ENCODE measurements at regions not wholly inside any gene's neighbourhood (a gene's known extent, or its start where the extent isn't known, plus 50 kb on each side); places are given as distances from the start of the nearest gene placed in this dataset.

- TF ChIP-seq TAF1 (IDR thresholded peaks at IDR 0.05; ENCODE audit: borderline replicate concordance, insufficient read depth, low read length), result no peak
- no peak for TF ChIP-seq REST (IDR thresholded peaks at IDR 0.05; ENCODE audit: insufficient read depth in 1 of 2, low read depth in 2 of 2, low read length in 2 of 2)
- TF ChIP-seq SIN3A (IDR thresholded peaks at IDR 0.05; ENCODE audit: borderline replicate concordance, insufficient read depth, low read length), result no peak
- TF ChIP-seq FOXP2 (optimal IDR thresholded peaks at IDR 0.05; ENCODE audit: borderline replicate concordance, extremely low read depth, extremely low read length, insufficient read depth), result no peak
- no peak for TF ChIP-seq POLR2AphosphoS5 (IDR thresholded peaks at IDR 0.05; ENCODE audit: low read depth, low read length)
Measured at GRCh38 chr4:165783626-165784025, 89.4 kb upstream of the TLL1 start.

GRCh38 chr4:165784672-165785071, 88.4 kb upstream of the TLL1 start:
- TF ChIP-seq TAF1 (IDR thresholded peaks at IDR 0.05; ENCODE audit: borderline replicate concordance, insufficient read depth, low read length) (no peak), POLR2AphosphoS5 (IDR thresholded peaks at IDR 0.05; ENCODE audit: low read depth, low read length) (no peak), FOXP2 (optimal IDR thresholded peaks at IDR 0.05; ENCODE audit: borderline replicate concordance, extremely low read depth, extremely low read length, insufficient read depth) (no peak), SIN3A (IDR thresholded peaks at IDR 0.05; ENCODE audit: borderline replicate concordance, insufficient read depth, low read length) (no peak)

GRCh38 chr4:165785337-165785736, 87.7 kb upstream of the TLL1 start:
- no peak for TF ChIP-seq REST (IDR thresholded peaks at IDR 0.05; ENCODE audit: insufficient read depth in 1 of 2, low read depth in 2 of 2, low read length in 2 of 2)
- TF ChIP-seq TAF1 (IDR thresholded peaks at IDR 0.05; ENCODE audit: borderline replicate concordance, insufficient read depth, low read length), result no peak
- TF ChIP-seq SIN3A (IDR thresholded peaks at IDR 0.05; ENCODE audit: borderline replicate concordance, insufficient read depth, low read length), result no peak

- no peak for TF ChIP-seq REST (IDR thresholded peaks at IDR 0.05; ENCODE audit: insufficient read depth in 1 of 2, low read depth in 2 of 2, low read length in 2 of 2)
- no peak for TF ChIP-seq FOXP2 (optimal IDR thresholded peaks at IDR 0.05; ENCODE audit: borderline replicate concordance, extremely low read depth, extremely low read length, insufficient read depth)
- TF ChIP-seq POLR2AphosphoS5 (IDR thresholded peaks at IDR 0.05; ENCODE audit: low read depth, low read length), result no peak
- no peak for TF ChIP-seq TAF1 (IDR thresholded peaks at IDR 0.05; ENCODE audit: borderline replicate concordance, insufficient read depth, low read length)
- TF ChIP-seq SIN3A (IDR thresholded peaks at IDR 0.05; ENCODE audit: borderline replicate concordance, insufficient read depth, low read length), result no peak
Measured at GRCh38 chr4:165787516-165788274, 85.3 kb upstream of the TLL1 start.

- no peak for TF ChIP-seq FOXP2 (optimal IDR thresholded peaks at IDR 0.05; ENCODE audit: borderline replicate concordance, extremely low read depth, extremely low read length, insufficient read depth)
- TF ChIP-seq POLR2AphosphoS5 (IDR thresholded peaks at IDR 0.05; ENCODE audit: low read depth, low read length), result no peak
- no peak for TF ChIP-seq SIN3A (IDR thresholded peaks at IDR 0.05; ENCODE audit: borderline replicate concordance, insufficient read depth, low read length)
- TF ChIP-seq REST (IDR thresholded peaks at IDR 0.05; ENCODE audit: insufficient read depth in 1 of 2, low read depth in 2 of 2, low read length in 2 of 2), result no peak
- no peak for TF ChIP-seq TAF1 (IDR thresholded peaks at IDR 0.05; ENCODE audit: borderline replicate concordance, insufficient read depth, low read length)
Measured at GRCh38 chr4:165788686-165789463, 84.2 kb upstream of the TLL1 start.

Measured in PFSK-1 (cell line).